NCI-H1048 (cell line): ENCODE measurements at regions not wholly inside any gene's neighbourhood (a gene's known extent, or its start where the extent isn't known, plus 50 kb on each side); places are given as distances from the start of the nearest gene placed in this dataset.
"Not testable (repeated sequence)": the region's sequence is repeated elsewhere in the genome, so short reads cannot be mapped to it uniquely, and the experiment has no call there.

ENCODE experiments used
- DNase-seq: peaks from one replicate; lab custom pipeline; 2025; lab: John Stamatoyannopoulos, UW

DNA sequence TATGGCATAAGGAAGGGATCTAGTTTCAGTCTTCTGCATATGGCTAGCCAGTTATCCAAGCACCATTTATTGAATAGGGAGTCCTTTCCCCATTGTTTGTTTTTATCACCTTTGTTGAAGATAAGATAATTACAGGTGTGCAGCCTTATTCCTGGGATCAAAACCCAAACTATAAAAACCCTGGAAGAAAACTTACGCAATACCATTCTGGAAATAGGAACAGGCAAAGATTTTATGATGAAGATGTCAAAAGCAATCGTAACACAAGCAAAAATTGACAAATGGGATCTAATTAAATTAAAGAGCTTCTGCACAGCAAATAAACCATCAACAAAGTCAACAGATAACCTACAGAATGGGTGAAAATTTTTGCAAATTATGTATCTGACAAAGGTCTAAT, 128.5 kb upstream of the DCN start:
- DNase-seq, result no peak

- no peak for DNase-seq
Observed at GRCh38 chr12:91309450-91309849, 126.8 kb upstream of the DCN start.

DNA sequence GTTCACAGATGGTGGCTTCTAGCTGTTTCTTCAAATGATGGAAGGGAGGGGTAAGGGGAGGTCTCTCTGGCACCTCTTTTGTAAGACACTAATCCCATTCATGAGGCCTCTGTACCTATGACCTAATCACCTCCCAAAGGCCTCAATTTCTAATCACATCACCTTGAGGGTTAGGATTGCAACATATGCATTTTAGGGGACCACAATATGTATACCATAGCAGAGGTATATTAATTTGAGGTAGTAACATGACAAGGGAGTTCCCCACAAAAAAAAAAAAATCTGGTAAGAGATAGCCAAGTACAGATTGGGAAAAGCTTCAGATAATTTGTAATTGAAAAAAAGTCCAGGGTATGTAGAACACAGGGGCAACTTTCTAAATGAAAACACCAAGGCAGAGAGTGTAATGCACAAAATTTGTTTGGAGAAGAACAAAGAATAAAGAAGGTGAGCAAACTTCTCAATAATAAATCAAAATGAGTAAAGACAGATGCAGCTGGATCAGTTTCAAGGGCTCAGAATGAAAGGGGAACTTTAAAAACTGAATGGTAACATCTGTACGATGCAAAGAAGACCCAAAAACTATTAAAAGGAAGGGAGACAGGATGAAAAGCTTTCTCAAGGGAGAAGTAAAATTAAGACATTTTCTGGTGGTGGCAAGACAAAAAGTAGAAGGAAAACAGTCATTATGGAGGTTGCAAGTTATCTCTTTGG, 125.5 kb upstream of the DCN start:
- no peak for DNase-seq

DNA sequence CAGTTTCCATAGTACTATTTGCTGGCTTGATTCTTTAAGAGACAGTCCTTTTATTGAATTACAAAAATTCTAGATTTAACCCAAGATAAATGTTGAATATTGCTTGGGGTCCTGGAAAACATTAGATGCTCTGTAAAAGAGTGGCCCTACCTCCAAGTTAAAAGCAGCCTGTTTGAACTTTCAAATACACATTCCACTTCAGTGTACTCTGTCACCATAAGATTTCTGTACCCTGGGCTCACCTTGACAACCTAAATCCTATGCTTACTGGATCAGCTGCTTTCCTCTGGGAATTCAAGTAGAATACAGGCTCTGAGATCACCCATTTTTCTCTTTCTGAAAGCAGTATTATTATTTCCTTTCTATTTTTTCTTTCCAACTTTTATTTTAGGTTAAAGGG, 107.7 kb upstream of the DCN start:
- no peak for DNase-seq

DNA sequence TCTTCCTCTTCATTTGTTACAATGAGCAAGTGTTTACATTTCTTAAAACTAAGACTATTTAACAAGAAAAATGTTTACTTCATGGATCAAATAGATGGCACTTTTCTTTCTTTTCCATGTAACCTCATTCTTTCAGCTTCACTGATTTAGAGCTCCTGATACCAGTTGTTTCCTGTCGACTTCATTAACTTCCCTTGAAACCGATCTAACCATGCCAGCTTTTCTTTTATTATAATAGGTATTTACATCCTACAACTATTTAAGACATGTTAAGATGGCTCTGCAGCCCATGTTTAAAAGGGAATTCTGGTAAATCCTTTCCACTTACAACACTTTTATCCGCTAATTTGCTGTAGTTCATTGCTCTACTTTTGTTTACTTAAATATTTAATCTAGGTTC, 107.3 kb upstream of the DCN start:
- DNase-seq, result no peak

GRCh38 chr12:91289072-91289471, 106.5 kb upstream of the DCN start:
- DNase-seq, result no peak

GRCh38 chr12:91287753-91288152, 105.1 kb upstream of the DCN start:
- no peak for DNase-seq

GRCh38 chr12:91278126-91278525, 95.5 kb upstream of the DCN start:
- no peak for DNase-seq

- DNase-seq, result no peak
Observed at GRCh38 chr12:91276509-91276908, 93.9 kb upstream of the DCN start.

GRCh38 chr12:91275321-91275720, 92.7 kb upstream of the DCN start:
- DNase-seq, result no peak

GRCh38 chr12:91274916-91275315, 92.3 kb upstream of the DCN start:
- DNase-seq, result no peak

DNA sequence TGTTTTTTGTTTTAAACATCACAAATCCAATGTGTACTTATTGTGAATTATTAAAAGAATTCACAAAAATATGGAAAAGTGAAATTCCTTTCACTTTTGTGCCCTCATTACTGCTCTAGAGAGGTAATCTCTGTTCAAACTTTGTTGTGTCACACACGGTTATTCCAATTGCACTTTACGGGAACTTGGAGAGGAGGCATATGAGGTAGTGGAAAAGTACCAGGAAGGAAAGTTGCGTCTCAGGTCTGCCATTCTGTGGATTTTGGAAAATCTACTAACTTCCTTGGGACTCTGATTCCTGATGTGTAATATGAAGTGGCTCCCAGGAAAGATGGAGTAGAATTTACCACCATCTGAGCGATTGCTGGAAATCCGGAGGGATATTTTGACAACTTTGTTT, 90.9 kb upstream of the DCN start:
- DNase-seq, result no peak

DNA sequence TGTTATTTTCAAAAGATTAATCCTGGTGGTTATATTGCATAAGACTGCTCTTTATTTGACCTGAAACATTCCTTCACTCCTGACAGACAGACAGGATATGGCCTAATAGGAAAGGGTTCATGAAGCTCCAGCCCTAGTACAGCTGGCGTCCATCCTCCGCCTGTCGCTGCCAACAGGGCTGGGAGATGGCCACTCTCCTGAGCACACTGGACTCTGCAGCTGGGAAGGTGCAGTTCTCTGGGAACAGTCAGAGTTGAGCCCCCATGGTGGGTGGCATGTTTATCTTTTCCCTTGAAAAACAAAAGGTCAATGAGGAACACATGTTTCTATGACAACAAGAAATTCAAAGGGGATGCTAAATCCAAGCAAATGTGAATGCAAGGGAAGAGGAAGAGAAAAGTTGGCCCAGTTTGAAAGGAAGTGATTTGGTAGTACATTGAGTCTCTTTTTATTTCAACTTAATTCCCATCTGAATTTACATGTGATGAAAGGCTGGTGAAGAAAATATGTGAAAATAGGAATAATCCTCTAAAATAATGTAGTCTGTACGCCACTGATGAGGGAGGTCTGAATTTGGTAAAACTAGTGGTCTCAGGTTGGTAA, 89.9 kb upstream of the DCN start:
- no peak for DNase-seq

GRCh38 chr12:91271185-91271584, 88.6 kb upstream of the DCN start:
- no peak for DNase-seq

- DNase-seq, result no peak
Observed at GRCh38 chr12:91267039-91267438, 84.4 kb upstream of the DCN start.

GRCh38 chr12:91264178-91264577, 81.6 kb upstream of the DCN start:
- no peak for DNase-seq

DNA sequence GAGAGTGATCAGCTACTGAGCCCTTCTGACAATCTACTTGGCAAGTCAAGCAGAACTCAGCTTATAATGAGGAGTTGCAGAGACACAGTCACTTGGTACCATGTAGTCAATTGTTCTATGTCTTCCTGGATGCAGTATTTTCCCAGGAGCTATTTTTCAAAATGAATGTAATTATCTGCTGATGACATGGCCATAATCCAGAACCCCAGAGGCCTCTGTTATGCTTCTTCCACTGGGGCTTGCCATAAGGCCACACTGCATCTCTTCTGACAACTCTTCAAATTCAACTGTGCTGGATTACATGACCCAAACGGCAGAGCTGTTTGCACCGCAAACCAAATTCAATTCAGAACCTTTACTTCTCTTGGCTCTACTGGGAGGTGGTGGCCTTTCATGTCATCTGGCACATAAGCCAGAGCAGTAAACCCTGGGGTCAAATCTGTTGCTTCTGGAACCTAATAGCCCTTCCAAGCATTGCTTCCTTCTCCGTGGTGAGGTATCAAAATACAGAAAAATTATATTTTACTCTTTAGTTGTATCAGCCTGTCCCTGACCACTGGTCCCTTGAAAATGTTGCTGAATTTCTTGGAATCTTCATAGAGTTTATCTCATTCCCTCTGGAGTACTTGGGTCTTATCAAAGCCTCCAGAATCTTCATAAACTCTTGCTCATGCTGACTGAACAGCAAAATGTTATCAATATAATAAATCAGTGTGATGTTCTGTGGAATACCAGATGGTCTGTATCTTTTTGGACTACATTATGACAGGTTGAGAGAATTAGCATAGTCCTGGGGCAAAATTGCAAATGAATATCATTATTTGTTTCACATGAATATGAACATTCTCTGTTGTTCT, 79.4 kb upstream of the DCN start:
- no peak for DNase-seq

DNA sequence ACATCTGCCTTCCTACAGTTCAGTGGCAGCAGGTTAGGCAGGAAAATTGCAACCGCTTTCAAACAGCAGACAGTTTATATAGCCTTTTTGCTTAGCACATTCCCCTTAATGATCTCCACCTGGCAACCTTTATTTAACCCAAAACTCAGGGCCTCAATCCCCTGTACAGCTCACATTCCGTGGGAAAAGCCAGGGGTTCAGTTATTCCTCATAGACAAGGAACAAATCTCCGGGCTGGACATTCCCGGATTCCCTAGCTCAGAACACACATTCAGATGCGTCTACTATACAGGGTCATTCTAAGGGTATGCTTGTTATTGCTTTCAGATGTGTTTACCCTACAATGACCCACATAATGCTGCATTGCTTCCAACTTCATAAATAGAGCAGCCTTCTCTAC, 73.8 kb upstream of the DCN start:
- no peak for DNase-seq

GRCh38 chr12:91252341-91252740, 69.7 kb upstream of the DCN start:
- no peak for DNase-seq

DNA sequence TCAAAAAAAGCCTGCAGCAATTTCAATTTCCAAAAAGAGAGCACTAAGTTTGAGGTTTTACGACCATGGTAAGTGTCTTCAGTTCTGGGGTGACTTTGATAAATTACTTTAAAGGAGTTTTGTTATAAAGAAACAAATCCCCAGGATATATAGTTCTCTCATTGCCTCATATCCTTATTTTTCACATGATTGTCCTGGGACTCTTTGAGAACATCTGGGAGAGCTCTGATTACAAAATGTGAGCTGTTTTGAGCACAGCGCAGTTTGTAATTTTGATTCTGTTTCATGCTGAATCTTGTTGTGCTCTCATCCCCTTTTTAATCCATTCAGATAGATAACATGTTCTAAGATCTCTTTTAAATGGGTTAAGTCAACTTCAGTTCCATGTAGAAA, 67.7 kb upstream of the DCN start:
- no peak for DNase-seq

DNA sequence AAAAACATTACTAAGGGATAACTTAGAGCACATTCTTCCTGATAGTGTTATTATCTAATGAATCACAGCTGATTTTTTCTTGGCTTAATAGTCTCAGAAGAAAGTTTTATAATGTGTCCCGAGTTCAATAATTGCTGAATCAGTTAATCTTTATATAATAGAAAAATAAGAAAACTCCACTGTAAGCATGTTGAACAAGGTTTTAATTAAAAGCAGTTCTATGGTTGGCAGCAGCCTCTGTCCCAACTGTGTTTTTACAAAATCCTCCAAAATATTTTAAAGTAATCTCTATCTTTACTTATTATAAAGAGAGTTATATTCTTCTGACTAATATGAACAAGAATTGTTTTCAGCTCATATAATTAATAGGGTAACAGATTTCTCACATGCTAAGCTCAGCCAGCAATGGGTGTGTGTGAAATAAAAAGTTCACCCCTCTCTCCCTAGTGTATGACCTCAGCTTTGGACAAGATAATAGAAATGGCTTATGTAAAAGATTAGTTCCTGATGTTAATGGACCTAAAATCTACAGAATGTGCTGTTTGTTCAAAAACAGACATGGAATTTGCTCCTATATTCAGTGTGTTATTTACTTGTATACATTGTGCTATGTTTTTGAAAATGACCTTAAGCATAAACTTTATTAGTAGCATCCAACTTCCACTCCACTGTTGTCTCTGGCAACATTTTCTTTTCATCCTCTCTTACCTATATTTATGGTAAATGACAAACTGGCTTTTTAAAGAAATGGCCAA, 67.1 kb upstream of the DCN start:
- no peak for DNase-seq

DNA sequence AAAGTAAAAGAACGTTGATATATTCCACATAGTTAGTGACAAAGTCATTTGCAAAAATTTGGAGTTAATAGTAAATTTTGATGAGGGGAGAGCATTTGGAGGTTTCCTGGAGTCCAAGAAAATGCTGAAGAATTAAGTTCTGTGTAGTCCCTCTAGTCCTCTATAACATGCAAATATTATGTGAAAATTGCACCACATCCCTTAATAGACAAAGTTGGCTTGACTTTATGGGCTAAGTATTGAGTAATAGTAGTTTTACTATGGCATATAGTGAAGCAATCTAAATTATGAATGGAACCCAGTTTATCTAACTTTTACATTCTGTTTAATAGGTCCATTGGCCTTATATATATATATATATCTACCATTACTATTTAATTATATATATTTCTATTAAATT, 66.4 kb upstream of the DCN start:
- DNase-seq, result no peak

- not testable (repeated sequence) for DNase-seq
Observed at GRCh38 chr12:91243177-91243576, 60.6 kb upstream of the DCN start.
